ENCODE measurements at regions not wholly inside any gene's neighbourhood (a gene's known extent, or its start where the extent isn't known, plus 50 kb on each side); places are given as distances from the start of the nearest gene placed in this dataset.
"Not testable (repeated sequence)": the region's sequence is repeated elsewhere in the genome, so short reads cannot be mapped to it uniquely, and the experiment has no call there.

DNA sequence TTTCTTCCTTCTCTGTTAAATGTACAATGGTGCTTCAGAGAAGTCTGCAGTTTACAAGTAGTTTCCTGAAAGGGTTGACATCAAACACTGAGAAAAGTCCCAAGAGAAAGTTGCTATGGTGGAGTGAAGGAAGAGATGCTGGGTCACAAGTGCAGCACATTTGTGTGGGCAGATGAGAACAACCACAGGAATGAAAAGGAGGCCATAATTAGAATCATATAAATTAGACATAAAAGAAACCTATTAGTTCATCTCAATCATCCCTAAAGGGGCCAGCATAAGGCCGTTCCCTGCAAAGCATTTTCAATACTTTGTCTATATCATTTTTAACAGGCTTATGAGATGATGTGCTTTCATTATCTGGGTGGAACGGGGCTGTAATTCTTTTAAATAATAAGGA, 359.2 kb downstream of the IRS2 start:
- no peak for DNase-seq

- no peak for DNase-seq
These were observed 359.7 kb downstream of the IRS2 start for GRCh38 chr13:109426690-109426990.

DNA sequence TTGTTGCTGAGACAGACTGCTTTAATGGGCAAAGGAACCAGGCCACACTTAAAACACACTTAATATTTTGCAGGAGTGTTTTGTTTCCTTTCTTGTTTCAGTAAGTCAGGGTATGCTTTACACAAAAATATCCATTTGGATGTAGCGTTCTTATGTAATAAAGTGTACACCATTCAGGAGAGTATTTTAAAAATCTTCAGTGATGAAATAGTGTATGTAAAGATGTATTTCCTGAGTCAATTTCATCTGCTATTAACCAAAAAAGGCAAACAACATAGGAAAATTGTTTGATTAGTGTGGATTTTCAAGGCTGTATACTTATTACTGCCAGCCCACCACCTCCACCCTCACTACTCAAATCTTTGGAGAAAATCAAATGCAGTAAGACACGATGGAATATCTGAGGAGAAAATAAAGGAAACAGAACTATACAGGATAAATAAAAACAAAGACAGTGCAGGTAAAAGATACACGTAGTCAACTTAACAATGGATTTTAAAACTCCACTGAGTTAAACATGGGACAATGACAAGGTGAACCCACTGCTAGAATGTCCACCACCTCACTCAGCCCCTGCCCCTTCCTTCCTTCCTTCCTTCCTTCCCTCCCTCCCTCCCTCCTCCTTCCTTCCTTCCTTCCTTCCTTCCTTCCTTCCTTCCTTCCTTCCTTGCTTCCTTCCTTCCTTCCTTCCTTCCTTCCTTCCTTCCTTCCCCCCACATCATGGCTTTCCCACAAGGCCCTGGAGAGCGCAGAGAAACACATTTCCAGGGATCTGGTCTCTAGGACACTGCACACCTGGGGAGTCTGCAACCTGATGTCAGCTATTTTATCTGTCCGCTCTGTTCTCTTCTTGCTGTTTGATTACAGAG, 360.3 kb downstream of the IRS2 start:
- no peak for DNase-seq

- DNase-seq, result peak; percentile 61
These were observed 364.2 kb downstream of the IRS2 start for GRCh38 chr13:109422161-109422560.

DNA sequence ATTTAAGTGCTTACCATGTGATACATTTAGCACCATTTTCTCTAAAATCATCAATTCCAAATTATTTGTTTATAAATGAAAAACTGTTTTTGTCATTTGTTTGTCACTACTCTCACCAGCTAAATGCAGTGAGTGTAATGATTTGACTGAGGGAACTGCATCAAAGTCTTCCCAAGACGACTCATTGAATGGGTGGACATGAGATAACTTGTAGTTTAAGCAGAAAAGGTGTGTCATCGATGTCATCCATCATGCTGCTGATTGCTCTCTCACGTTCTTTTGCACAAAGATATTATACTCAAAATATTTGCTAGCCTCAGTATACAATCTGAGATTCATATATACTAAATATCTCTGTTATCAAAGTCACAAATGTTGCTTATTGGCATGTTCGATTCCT, 366.5 kb downstream of the IRS2 start:
- DNase-seq, result no peak

GRCh38 chr13:109418111-109418510, 368.3 kb downstream of the IRS2 start:
- peak; percentile 16 for DNase-seq

GRCh38 chr13:109416001-109416400, 370.4 kb downstream of the IRS2 start:
- no peak for DNase-seq

DNA sequence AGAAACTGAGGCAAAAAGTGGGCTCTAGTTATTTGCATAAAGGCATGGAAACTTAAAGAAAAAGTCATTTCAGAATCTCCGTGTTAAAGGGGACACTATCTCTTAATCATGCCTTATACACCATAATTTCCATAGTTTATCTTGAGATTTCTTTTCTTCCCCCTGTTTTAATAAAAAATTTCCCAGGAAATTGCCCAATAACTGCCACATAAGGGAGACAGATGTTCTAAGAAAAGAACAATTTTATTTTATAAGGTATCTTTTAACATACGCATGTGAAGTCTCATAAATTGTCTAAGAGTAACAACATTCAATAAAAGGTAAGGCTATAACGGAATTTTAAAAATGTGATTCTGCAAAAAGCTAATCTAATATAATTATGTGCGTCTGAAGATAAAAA, 371.3 kb downstream of the IRS2 start:
- no peak for DNase-seq

- peak; percentile 12 for DNase-seq
These were observed 374.0 kb downstream of the IRS2 start for GRCh38 chr13:109412283-109412901.

GRCh38 chr13:109410868-109411267, 375.5 kb downstream of the IRS2 start:
- no peak for DNase-seq

DNA sequence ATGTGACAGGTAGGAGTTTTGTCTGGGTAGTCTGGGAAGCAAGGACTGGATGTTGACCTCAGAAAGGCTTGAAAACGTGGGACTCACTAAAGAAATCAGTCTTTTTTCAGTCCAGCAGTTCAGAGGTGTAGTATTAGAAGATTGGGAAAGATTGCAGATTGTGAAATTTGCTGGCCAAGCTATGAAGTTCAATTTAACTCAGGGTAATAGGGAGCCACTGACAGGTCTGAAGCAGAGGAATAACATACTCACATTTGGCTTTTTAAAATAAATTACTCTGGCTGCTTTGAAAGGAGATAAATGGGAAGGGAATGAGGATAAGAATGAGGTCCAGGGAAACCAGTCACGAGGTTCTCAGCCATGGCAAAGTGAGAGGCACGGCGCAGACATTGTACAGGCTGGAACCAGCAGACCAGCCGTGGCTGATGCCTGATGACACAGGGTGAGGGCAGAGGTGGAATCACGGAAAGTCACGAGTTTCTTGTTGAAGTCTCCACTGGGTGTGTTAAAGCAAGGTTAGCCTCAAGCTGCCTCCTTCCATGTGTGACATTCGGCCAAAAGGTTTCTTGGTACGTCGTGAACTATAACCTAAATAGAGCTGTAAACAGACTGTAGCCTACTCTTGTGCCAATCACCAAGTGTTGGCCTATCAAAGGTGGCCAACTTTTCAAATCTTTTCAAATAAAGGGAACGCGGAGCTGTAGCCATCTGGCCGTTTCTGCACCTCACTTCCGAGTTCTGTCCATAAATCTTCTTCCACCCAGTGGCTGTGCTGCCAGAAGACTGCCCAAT, 377.6 kb downstream of the IRS2 start:
- no peak for DNase-seq

DNA sequence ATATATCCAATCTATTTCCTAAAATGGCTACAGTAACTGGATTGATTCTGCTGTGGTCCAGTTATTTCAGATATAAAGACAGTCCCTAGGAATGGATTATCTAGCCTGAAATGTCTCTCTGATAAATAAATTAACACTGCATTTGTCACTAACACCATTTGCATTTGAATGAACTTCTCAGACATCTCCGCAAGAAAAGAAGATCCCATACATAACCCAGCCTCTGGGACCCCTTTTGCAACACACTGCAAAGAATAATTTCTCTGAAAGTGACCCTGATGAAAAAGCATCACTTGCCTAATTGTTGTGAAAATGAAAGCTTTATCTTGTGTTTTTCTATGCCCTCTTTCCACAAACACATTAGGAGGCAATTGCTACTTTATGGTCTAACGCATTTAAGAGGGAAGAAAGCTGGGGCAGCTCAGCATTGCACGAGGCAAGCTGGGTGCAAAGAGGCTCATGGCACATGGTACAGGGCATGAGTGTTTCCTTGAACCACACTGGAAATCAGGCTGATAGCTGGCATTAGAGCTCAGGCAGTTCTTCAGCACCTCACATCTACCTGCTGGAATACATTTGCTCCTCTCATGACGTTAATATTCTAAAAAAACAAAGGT, 379.9 kb downstream of the IRS2 start:
- no peak for DNase-seq

DNA sequence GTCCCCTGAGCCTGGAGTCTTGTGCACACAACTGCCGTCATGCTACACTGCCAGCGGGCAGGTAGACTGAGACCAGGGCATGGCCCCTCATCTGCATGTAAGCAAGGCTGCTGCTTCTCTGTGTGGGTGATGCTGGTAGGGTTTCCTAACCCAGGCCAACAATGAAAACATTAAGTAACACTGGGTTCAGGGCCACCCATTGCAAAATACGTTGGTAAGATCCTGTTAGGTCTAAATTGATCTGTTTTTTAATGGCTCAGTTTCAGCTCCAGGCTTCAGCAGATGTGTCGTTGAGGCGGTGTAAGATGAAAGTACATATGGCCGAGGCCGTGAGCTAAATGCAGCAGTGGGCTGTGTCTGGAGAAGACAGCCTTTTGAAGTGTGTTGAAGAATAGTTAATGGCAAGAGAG, 383.4 kb downstream of the IRS2 start:
- DNase-seq, result peak; percentile 82

GRCh38 chr13:109401891-109402290, 384.5 kb downstream of the IRS2 start:
- no peak for DNase-seq

- no peak for DNase-seq
These were observed 385.1 kb downstream of the IRS2 start for GRCh38 chr13:109401307-109401706.

GRCh38 chr13:109400624-109401257, 385.6 kb downstream of the IRS2 start:
- no peak for DNase-seq

GRCh38 chr13:109400209-109400608, 386.2 kb downstream of the IRS2 start:
- DNase-seq, result peak; percentile 94

GRCh38 chr13:109398071-109398470, 388.3 kb downstream of the IRS2 start:
- DNase-seq, result not testable (repeated sequence)

DNA sequence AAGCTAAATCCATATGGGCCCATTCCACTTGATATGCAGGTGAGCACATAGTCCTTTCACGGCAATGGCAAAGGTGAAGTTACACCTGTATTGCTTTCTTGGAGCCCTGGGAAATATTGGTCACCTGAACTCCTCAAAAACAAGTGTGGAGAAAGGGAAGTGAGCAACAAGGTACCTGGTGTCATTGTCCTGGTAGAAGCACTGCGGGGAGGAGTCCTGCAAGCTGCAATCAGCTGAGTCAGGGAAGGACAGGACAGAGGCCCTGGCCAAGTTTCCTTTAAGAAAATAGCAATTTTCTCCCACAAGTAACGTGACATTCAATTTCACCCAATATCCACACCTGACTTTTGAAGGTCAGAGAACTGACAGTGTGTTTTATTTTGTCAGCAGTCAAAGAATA, 389.1 kb downstream of the IRS2 start:
- no peak for DNase-seq

GRCh38 chr13:109396266-109396665, 390.1 kb downstream of the IRS2 start:
- DNase-seq, result no peak

DNA sequence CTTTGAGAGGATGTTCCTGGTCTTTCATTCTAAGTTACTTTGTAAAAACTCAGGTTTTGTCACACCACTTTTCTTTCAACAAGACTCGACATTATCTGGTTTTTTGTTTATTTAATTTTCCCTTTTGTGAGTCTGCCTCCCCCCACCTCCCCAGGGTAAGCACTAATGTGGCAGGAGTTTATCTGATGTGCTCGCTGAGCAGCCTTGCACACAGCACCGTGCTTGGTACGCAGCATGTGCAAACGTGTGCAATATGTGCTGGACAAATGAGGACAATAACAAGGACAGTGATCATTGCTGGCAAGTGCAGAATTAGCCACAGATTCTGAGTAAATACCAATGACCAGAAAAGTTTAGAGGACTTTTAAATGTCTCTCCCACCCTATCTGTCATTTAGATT, 391.4 kb downstream of the IRS2 start:
- DNase-seq, result no peak

DNA sequence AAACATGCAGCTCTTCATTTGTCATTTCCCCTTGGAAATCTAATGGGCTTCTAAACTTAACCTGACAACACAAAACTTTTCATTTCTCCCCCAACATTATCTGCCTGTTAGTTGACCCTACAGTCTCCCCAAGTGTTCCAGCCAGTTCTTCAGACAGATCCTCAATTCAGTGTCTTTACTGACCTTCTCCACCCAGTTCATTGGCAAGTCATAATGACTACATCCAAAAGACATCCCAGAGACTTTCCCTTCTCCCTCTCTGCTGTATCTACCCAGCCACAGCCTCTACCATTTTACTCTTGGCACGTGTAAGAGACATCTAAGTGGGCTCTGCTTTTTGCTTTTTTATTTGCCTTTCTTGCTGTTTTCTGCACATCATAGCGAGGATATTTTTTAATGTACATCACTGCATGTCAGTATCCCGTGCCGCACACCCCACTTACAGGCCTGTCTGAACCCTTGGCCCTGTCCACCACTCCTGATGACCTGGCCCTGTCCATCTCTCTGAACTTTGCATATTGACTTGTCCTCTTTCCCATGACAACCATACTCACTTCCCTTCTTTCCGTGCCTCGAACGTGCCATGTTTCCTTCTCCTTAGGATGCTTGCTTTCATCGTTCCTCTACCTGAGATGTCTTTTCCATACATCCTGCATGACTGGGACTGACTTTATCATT, 391.9 kb downstream of the IRS2 start:
- DNase-seq, result no peak

Measured in SIG-M5 (cell line).